Stimulated activated CD8-positive, alpha-beta memory T cell treated with anti-CD3 and anti-CD28 coated beads, Interleukin-12 subunit alpha, Interleukin-12 subunit beta, amount 100 ng/mL, for 24 hours (primary cell): ENCODE measurements at regions not wholly inside any gene's neighbourhood (a gene's known extent, or its start where the extent isn't known, plus 50 kb on each side); places are given as distances from the start of the nearest gene placed in this dataset.
"Not testable (repeated sequence)": the region's sequence is repeated elsewhere in the genome, so short reads cannot be mapped to it uniquely, and the experiment has no call there.

ENCODE experiments used
- DNase-seq: peaks from one replicate; pipeline ENCODE4 v3.0.0-alpha.2; 2020; ENCODE audit errors: extremely low read depth

- DNase-seq = not testable (repeated sequence)
These were observed 96.9 kb upstream of the BNIP2 start for GRCh38 chr15:59785981-59786380.

DNA sequence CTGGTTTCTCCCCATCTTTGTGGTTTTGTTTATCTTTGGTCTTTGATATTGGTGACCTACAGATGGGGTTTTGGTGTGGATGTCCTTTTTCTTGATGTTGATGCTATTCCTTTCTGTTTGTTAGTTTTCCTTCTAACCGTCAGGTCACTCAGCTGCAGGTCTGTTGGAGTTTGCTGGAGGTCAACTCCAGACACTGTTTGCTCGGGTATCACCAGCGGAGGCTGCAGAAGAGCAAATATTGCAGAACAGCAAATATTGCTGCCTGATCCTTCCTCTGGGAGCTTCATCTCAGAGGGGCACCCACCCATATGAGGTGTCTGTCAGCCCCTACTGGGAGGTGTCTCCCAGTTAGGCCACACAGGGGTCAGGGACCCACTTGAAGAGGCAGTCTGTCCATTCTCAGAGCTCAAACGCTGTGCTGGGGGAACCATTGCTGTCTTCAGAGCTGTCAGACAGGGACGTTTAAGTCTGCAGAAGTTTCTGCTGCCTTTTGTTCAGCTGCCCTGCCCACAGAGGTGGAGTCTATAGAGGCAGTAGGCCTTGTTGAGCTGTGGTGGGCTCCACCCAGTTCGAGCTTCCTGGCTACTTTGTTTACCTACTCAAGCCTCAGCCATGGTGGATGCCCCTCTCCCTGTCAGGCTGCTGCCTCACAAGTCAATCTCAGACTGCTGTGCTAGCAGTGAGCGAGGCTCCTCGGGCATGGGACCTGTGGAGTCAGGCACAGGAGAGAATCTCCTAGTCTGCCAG, 94.8 kb upstream of the BNIP2 start:
- DNase-seq = not testable (repeated sequence)

DNA sequence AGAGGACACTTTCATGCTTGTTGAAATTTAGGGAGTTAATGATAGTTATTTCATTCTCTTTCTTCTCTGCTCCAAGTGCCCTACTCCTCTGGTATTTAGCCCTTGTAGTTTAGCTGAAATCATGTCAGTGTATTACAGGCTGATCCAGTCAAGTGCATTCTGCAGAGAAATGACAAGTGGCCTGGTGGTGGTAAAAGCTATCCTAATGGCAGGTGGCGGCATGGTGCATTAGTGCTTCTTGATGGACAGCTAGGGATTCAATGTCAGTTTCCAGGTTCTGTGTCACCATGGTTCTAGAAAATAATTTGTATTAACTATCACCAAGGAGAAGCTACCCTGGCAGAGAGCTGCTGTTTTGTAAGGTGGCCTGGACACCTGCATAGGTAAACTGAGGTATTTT, 90.0 kb upstream of the BNIP2 start:
- DNase-seq = no peak

DNA sequence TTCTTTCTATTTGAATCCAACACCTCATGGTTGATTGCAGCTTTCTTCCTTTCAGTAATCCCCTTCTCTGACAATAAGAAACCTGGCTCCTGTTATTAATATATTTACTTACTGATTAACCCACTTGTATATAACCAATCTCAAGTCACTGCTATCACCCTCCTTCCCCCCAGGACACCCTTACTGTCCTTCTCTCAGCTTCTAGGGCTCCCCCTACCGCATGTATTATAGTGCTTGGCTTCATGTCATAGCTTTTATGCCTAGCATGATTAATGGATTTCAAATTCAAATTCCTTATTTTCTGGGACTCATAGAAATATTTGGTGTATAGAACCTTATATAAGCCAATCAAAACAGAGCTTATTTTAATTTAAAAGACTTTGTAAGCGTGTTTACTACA, 75.7 kb upstream of the BNIP2 start:
- DNase-seq = no peak

DNA sequence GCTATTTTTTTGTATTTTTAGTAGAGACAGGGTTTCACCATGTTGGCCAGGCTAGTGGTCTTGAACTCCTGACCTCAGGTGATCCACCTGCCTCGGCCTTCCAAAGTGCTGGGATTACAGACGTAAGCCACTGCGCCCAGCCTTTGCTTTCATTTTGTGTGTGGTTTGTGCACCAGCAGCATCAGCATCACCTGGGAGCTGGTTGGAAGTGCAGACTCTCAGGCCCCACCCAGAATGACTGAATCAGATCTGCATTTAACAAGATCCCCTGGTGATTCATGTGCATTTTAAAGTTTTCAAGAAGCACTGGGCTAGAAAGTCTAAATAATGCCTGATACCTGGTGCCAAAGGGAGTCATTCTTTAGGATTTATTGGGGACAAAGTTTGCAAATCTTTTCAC, 73.4 kb upstream of the BNIP2 start:
- no peak for DNase-seq

GRCh38 chr15:59760256-59760655, 71.1 kb upstream of the BNIP2 start:
- DNase-seq = not testable (repeated sequence)

DNA sequence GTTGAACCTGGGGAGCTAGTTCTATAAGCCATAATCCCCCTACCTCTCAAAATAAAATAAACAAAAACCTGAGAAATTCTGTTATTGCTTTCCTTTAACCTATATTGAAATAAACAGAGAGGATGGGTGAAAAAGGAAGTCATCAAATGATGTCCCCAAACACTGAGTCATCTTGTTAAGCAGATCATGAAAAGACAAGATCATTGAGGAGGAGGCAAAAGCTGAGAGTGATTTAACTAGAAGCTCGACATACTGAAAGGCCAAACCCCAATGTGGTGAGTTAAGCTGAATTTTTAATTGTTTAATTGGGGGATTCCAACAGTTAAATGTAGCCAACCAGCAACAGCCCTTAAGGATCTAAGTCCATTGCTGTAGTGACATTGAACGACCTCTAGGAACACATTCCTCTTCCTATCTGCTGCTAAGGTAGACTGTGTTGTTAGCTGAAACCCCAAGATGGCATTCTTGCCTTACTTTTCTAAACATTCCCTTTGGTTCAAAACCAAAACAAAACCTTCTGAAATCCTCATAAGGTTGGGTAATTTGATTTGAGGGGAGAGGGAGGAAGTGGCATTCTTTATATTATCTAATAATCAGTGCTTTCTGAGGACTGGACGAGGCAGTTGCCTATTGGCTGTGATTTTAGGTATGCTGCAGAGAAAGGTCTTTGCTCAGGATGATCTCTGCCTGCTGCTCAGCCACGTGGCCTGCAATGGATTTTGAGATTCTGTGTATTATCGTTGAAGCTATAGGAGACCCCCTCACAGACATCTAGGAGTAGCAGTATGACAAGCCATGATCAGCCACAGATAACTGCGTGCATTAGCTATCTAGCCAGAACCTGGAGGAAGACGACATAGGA, 62.7 kb upstream of the BNIP2 start:
- DNase-seq = no peak

- DNase-seq = no peak
These were observed 57.7 kb upstream of the BNIP2 start for GRCh38 chr15:59746777-59747176.

- no peak for DNase-seq
These were observed 52.3 kb upstream of the BNIP2 start for GRCh38 chr15:59741274-59741906.

DNA sequence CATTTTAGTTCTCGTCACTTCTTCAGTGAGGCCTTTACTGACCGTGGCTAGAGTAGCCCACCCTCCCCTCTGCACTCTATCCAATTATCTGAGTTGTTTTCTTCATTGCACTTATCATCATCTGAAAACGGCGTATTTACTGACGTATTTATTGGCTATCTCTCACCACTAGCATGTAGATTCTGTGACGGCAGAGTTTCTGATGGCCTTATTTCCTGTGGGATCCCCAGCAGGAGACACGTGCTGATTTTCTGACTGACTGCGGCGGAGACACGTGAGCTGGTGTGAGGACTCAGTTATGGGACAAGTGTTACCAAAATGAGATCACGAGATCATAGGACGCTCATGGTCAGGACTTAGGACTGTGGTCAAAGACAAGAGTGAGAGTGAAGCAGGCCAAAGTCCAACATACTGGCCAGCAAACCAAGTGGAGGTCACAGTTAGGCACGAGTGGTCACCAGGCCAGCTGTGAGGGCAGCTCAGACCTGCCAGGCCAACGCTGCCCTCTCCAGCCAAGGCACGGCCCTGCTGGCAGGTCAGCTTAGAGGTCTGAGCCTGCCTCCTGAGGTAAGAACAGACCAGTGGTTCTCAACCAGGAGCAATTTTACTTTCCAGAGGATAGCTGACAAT, 50.6 kb upstream of the BNIP2 start:
- DNase-seq = no peak
